ENCODE measurements at regions not wholly inside any gene's neighbourhood (a gene's known extent, or its start where the extent isn't known, plus 50 kb on each side); places are given as distances from the start of the nearest gene placed in this dataset.
A peak's percentile ranks its signal among the peaks of the same experiment; 100 is the strongest.

DNA sequence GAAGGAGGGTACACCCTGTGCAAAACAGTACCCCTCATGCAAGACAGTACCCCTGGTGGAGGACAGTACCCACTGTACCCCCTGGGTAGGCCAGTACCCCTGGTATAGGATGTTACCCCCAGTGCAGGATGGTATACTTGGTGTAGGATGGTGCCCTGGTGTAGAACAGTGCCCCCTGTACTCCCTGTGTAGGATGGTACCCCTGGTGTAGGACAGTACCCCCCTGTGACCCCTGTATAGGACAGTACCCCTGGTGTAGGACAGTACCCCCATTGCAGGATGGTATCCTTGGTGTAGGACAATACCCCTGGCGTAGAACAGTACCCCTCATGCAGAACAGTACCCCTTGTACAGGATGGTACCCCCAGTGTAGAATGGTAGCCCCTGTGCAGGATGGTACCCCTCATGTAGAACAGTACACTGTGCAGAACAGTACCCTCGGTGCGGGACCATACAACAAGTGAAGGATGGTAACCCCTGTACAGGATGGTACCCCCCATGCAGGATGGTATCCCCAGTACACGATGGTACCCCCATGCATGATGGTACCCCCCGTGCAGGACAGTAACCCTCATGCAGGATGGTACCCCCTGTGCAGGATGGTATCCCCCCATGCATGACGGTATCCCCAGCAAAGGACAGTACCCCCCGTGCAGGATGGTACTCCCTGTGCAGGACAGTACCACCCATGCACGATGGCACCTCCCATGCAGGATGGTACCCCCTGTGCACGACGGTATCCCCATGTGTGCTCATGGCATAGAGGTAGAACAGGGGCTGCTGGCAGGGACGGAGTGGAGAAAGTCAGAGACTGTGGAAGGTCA is 248.0 kb downstream of the DCDC2C start:
- Histone ChIP-seq H3K27me3 (ENCODE audit: control insufficient read depth, insufficient read depth, low read length) (no peaks in the 10 kb centered on the region), H3K4me3 (ENCODE audit: insufficient read depth, low read depth, low read length) (no peak overlapping the region), H3K36me3 (replicated peaks; ENCODE audit: control insufficient read depth, insufficient read depth, low read length) (no peaks in the 10 kb centered on the region)
- DNase-seq = no peak

DNA sequence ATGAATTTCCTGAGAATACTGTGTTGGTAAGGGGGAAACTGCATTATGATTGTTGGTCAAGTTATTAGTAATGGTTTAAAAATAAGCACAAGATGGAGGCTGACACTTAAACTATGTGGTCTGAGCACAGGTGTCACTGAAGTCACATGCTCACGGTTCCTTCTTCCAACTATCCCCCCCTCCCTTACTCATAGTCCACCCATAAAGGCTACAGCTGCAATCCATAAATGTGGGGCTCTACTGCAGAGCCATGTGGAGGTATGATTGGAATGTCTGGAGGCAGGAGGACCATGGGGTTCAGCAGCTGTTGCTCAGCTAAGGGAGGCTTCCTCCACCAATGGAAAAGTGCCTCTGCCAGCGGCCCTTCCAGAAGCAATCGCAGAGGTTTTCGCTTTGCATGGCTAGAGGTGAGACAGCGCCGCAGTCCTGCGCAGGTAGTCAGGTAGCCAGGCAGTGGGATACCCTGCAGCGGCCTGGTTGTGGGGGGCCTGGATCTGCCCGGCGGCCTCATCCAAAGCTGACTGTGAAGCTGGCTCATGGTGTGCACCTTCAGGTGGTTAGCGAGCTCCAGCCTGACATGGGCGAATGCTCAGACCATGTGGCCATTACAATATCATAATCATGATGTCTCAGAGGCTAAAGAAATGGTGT is 249.6 kb downstream of the DCDC2C start:
- DNase-seq = no peak
- H3K36me3 ChIP-seq (replicated peaks; ENCODE audit: control insufficient read depth, insufficient read depth, low read length) = no peaks in the 10 kb centered on the region
- no peak overlapping the region for H3K4me3 ChIP-seq (ENCODE audit: insufficient read depth, low read depth, low read length)
- no peaks in the 10 kb centered on the region for H3K27me3 ChIP-seq (ENCODE audit: control insufficient read depth, insufficient read depth, low read length)

DNA sequence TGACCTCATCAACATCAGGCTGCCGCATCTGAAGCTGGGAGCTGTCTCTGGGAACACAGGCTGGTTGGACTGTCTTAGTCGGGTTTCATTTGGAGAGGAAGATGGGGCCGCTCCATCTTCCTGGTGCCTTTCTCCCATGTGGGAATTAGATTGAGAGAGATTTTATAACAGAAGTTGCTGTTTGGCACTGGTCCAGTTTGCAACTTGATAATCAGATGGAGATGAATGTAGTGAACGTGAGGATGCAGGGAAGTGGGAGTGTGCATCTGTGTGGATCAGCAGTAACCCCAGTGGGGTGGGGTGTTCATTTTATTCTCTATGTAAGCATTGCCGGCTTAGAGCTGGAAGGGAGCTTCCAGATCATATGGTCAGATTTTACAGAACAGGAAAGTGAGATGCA is 250.9 kb downstream of the DCDC2C start:
- Histone ChIP-seq H3K27me3 (ENCODE audit: control insufficient read depth, insufficient read depth, low read length) (no peaks in the 10 kb centered on the region), H3K4me3 (ENCODE audit: insufficient read depth, low read depth, low read length) (no peak overlapping the region), H3K36me3 (replicated peaks; ENCODE audit: control insufficient read depth, insufficient read depth, low read length) (no peaks in the 10 kb centered on the region)
- DNase-seq = no peak

DNA sequence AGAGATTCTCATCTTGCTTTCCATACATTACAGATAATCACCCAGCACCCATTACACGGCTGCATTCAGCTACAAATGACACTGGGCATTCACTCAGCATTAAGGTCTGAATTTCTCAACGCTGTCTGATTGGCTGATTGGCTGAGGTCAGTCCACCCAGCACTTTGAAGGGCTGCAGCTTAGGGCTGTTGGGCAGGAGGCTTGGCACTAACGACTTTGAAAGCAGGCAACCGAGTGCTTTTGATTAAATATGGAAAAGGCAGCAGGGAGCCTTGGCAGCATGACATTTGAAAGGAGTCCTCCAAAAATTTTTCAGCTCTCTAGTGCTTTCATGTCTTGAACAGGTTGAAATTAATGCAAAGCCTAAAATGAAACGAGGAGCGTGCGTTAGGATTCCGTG is 253.0 kb downstream of the DCDC2C start:
- H3K27me3 ChIP-seq (ENCODE audit: control insufficient read depth, insufficient read depth, low read length) = no peaks in the 10 kb centered on the region
- H3K36me3 ChIP-seq (replicated peaks; ENCODE audit: control insufficient read depth, insufficient read depth, low read length) = no peaks in the 10 kb centered on the region
- no peak overlapping the region for H3K4me3 ChIP-seq (ENCODE audit: insufficient read depth, low read depth, low read length)
- no peak for DNase-seq

- H3K27me3 ChIP-seq (ENCODE audit: control insufficient read depth, insufficient read depth, low read length) = no peaks in the 10 kb centered on the region
- no peak for DNase-seq
Observed at GRCh38 chr2:3956892-3957291, 253.5 kb downstream of the DCDC2C start.

GRCh38 chr2:3958465-3958864 is 255.1 kb downstream of the DCDC2C start:
- Histone ChIP-seq H3K4me3 (ENCODE audit: insufficient read depth, low read depth, low read length) (no peak overlapping the region), H3K36me3 (replicated peaks; ENCODE audit: control insufficient read depth, insufficient read depth, low read length) (no peaks in the 10 kb centered on the region), H3K27me3 (ENCODE audit: control insufficient read depth, insufficient read depth, low read length) (no peaks in the 10 kb centered on the region)
- no peak for DNase-seq

More at GRCh38 chr2:3956892-3957291, 253.5 kb downstream of the DCDC2C start:
- Histone ChIP-seq H3K36me3 (replicated peaks; ENCODE audit: control insufficient read depth, insufficient read depth, low read length) (no peaks in the 10 kb centered on the region), H3K4me3 (ENCODE audit: insufficient read depth, low read depth, low read length) (no peak overlapping the region)

GRCh38 chr2:3958969-3959368 is 255.6 kb downstream of the DCDC2C start:
- H3K27me3 ChIP-seq (ENCODE audit: control insufficient read depth, insufficient read depth, low read length) = no peaks in the 10 kb centered on the region
- no peak overlapping the region for H3K4me3 ChIP-seq (ENCODE audit: insufficient read depth, low read depth, low read length)
- H3K36me3 ChIP-seq (replicated peaks; ENCODE audit: control insufficient read depth, insufficient read depth, low read length) = no peaks in the 10 kb centered on the region
- no peak for DNase-seq

DNA sequence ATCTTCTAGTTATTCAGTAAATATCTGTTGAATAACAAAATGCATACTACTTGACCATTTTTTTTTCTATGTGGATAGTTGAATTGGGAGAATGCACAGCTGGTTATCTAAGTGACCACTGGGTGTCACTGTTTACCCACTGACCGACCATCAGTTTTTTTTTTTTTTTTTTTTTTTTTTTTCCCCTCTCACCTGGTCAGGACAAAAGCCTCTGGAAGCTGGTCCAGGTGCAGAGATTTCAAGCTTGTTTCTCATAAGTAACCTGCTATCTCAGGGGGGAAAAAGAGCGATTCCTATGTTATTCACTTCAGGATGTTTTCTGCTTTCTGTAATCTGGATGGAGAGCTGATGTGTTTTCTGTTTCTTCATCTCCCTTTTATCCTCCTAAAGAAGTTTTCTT is 256.0 kb downstream of the DCDC2C start:
- no peak overlapping the region for H3K4me3 ChIP-seq (ENCODE audit: insufficient read depth, low read depth, low read length)
- no peaks in the 10 kb centered on the region for H3K36me3 ChIP-seq (replicated peaks; ENCODE audit: control insufficient read depth, insufficient read depth, low read length)
- peak; percentile 73 for DNase-seq
- H3K27me3 ChIP-seq (ENCODE audit: control insufficient read depth, insufficient read depth, low read length) = no peaks in the 10 kb centered on the region

GRCh38 chr2:3960106-3960505 is 256.7 kb downstream of the DCDC2C start:
- H3K36me3 ChIP-seq (replicated peaks; ENCODE audit: control insufficient read depth, insufficient read depth, low read length) = no peaks in the 10 kb centered on the region
- DNase-seq = no peak
- no peaks in the 10 kb centered on the region for H3K27me3 ChIP-seq (ENCODE audit: control insufficient read depth, insufficient read depth, low read length)
- no peak overlapping the region for H3K4me3 ChIP-seq (ENCODE audit: insufficient read depth, low read depth, low read length)

DNA sequence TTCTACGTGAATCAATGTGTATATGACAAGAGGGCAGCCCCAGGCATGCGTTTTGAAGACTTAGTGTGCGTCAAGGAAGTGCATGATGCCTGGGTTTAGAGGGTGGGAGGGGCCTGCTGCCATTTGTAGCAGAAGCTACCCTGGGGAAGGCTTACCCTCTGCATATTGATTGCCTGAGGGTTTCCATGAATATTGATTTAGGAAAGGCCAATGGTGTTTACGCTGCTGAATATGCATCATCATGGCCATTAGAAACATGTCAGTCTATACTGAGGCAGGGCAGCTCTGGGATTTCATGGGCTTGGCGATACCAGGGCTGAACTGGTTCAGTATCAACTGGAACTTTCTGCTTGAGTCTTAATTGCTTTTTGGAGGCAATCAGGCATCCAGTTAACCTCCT is 259.3 kb downstream of the DCDC2C start:
- H3K36me3 ChIP-seq (replicated peaks; ENCODE audit: control insufficient read depth, insufficient read depth, low read length) = no peaks in the 10 kb centered on the region
- no peak for DNase-seq
- no peak overlapping the region for H3K4me3 ChIP-seq (ENCODE audit: insufficient read depth, low read depth, low read length)
- H3K27me3 ChIP-seq (ENCODE audit: control insufficient read depth, insufficient read depth, low read length) = no peaks in the 10 kb centered on the region

GRCh38 chr2:3965211-3965610 is 261.8 kb downstream of the DCDC2C start:
- Histone ChIP-seq H3K36me3 (replicated peaks; ENCODE audit: control insufficient read depth, insufficient read depth, low read length) (no peaks in the 10 kb centered on the region), H3K27me3 (ENCODE audit: control insufficient read depth, insufficient read depth, low read length) (no peaks in the 10 kb centered on the region), H3K4me3 (ENCODE audit: insufficient read depth, low read depth, low read length) (no peak overlapping the region)
- no peak for DNase-seq

DNA sequence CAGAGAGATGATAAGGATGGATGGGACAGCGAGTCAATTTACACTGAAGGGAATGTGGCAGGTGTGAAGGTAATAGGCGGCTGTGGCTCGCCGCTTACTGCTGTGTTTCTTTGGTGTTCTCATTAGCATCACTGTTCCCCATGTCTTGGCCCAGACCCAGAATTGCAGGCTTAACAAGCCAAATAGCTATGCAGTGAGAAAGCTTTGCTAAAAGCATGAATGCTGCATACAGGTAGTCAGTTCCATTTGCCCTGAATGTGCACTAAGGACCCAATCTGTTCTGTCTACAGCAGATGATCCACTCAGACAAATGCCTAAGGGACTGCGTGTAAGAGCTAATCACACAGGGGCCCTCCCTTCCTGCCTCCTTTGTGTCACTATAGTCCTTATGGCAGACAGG is 262.6 kb downstream of the DCDC2C start:
- Histone ChIP-seq H3K27me3 (ENCODE audit: control insufficient read depth, insufficient read depth, low read length) (no peaks in the 10 kb centered on the region), H3K36me3 (replicated peaks; ENCODE audit: control insufficient read depth, insufficient read depth, low read length) (no peaks in the 10 kb centered on the region), H3K4me3 (ENCODE audit: insufficient read depth, low read depth, low read length) (no peak overlapping the region)
- no peak for DNase-seq

- no peak overlapping the region for H3K4me3 ChIP-seq (ENCODE audit: insufficient read depth, low read depth, low read length)
- no peaks in the 10 kb centered on the region for H3K36me3 ChIP-seq (replicated peaks; ENCODE audit: control insufficient read depth, insufficient read depth, low read length)
- no peak for DNase-seq
- no peaks in the 10 kb centered on the region for H3K27me3 ChIP-seq (ENCODE audit: control insufficient read depth, insufficient read depth, low read length)
Observed at GRCh38 chr2:3966470-3966869, 263.1 kb downstream of the DCDC2C start.

DNA sequence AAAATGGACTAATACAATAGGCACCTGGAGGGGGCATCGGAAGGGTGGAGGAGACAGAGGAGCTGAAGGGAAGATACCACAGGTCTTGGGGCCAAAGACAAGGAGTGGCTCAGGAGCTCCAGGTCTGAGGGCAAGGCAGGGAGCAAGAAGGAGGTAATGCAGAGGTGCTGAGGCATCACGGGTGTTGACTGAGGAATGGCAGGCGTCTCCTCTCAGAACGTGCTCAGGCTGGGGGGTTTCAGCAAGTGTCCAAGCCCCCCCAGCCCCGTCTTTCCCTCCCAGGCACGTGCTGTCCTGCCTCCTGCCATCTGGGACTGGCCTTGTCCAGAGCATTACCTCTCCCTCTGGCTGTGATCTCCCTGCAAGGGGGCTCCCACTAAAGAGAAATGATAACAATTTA is 265.4 kb downstream of the DCDC2C start:
- no peak for DNase-seq
- Histone ChIP-seq H3K27me3 (ENCODE audit: control insufficient read depth, insufficient read depth, low read length) (no peaks in the 10 kb centered on the region), H3K4me3 (ENCODE audit: insufficient read depth, low read depth, low read length) (no peak overlapping the region), H3K36me3 (replicated peaks; ENCODE audit: control insufficient read depth, insufficient read depth, low read length) (no peaks in the 10 kb centered on the region)

DNA sequence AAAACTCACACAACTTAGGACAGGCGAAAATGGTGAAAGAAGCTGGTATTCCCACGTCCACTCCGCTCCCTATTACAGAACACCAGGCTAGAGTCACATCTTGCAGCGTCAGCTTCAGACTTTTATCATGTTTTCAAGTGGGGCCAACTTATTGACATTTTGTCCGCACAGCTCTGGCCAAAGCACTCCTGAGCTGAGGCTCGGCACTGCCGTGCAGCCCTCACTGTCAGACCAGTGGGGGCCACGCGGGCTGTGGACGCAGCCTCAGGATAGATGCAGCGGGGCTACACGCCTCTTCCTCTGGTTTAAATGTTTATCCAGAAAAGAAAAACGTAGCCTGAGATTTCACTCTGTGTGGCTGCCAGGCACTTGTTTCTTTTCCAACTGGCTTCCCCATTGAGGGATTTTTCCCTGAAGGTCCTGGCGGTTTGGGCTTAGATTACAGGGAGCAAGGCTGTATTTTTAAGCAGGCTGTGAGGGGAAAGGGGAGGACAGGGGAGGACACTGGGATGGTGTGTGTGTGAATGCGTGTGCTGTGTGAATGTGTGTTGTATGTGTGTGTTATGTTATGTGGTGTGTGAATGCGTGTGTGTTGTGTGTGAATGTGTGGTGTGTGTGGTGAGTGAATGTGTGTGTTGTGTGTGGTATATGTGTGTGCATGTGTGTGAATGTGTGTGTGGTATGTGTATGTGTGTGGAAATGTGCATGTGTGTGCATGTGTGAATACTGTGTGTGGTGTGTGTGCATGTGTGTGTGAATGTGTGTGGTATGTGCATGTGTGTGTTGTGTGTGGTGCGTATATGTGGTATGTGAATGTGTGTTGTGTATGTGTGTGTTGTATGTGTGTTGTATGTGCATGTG is 267.6 kb downstream of the DCDC2C start:
- no peaks in the 10 kb centered on the region for H3K27me3 ChIP-seq (ENCODE audit: control insufficient read depth, insufficient read depth, low read length)
- H3K36me3 ChIP-seq (replicated peaks; ENCODE audit: control insufficient read depth, insufficient read depth, low read length) = no peaks in the 10 kb centered on the region
- no peak for DNase-seq
- no peak overlapping the region for H3K4me3 ChIP-seq (ENCODE audit: insufficient read depth, low read depth, low read length)
